B cell (primary cell): ENCODE measurements at regions not wholly inside any gene's neighbourhood (a gene's known extent, or its start where the extent isn't known, plus 50 kb on each side); places are given as distances from the start of the nearest gene placed in this dataset.

Source experiments
- ATAC-seq: fragments of 200-7000 bp; cut with Tn5 transposase; one replicate; pipeline ENCODE4 v1.10.0; 2021; ENCODE audit warnings: low read depth, mild to moderate bottlenecking, moderate number of reproducible peaks, moderate library complexity
- CTCF ChIA-PET: fragments of 350-600 bp; sonication (Branson Sonifier 250); formaldehyde crosslinking; loops from one replicate; lab custom pipeline; 2021; ENCODE audit warnings: antibody characterized with exemption, inconsistent platforms; lab: Charles Lee
- POLR2A ChIA-PET: fragments of 350-600 bp; sonication (Branson Sonifier 250); formaldehyde crosslinking; loops from one replicate; lab custom pipeline; 2021; ENCODE audit warnings: antibody characterized with exemption; lab: Charles Lee
- DNase-seq: peaks from one replicate; pipeline ENCODE4 v3.0.0; 2013
- H2AFZ ChIP-seq: 2 replicates; pipeline ENCODE4 v1.6.1; 2012; ENCODE audit warnings: mild to moderate bottlenecking, low read depth, low read length; ENCODE audit not compliant: insufficient read depth, poor library complexity, severe bottlenecking
- H3K27ac ChIP-seq, 2 donors: 1 replicate in 1 of 2; 2 replicates in 1 of 2; pipeline ENCODE4 v1.5.1; 2012 to 2013; ENCODE audit warnings: low read length in 2 of 2, mild to moderate bottlenecking in 2 of 2, moderate library complexity in 1 of 2
- H3K27me3 ChIP-seq, 4 experiments: fragments of 200-600 bp in 1 of 4; sonication (generic) in 1 of 4; replicated peaks in 1 of 4; 1 replicate in 2 of 4; 2 replicates in 2 of 4; pipeline versions ENCODE4 v1.6.1 to v1.7.0; 2013 to 2016; ENCODE audit warnings: low read length in 3 of 4, mild to moderate bottlenecking in 2 of 4, mixed read lengths in 1 of 4, moderate library complexity in 1 of 4; ENCODE audit not compliant: insufficient read depth in 4 of 4, control insufficient read depth in 3 of 4; ENCODE audit errors: control extremely low read depth in 1 of 4
- H3K36me3 ChIP-seq, 2 experiments: replicated peaks in 1 of 2; 1 replicate in 1 of 2; 2 replicates in 1 of 2; pipeline versions ENCODE4 v1.6.1 to v1.7.1; 2013; ENCODE audit warnings: low read length in 1 of 2; ENCODE audit not compliant: insufficient read depth in 2 of 2, control insufficient read depth in 1 of 2; ENCODE audit errors: control extremely low read depth in 1 of 2, extremely low read depth in 1 of 2
- H3K4me1 ChIP-seq, 2 donors: fragments of 200-600 bp in 1 of 2; sonication (generic) in 1 of 2; 1 replicate in 1 of 2; 2 replicates in 1 of 2; pipeline versions ENCODE4 v1.5.1 to v1.6.1; 2013 to 2017; ENCODE audit warnings: low read length in 2 of 2; ENCODE audit not compliant: control insufficient read depth in 2 of 2, insufficient read depth in 2 of 2
- H3K4me2 ChIP-seq: replicated peaks from 2 replicates; pipeline ENCODE3; 2012; ENCODE audit warnings: mild to moderate bottlenecking, low read depth, low read length; ENCODE audit not compliant: poor library complexity, severe bottlenecking
- H3K4me3 ChIP-seq, 5 experiments: fragments of 200-600 bp in 1 of 5; sonication (generic) in 1 of 5; 1 replicate in 3 of 5; 2 replicates in 2 of 5; pipeline versions ENCODE4 v1.5.1 to v1.7.0; 2011 to 2016; ENCODE audit warnings: low read length in 4 of 5, mild to moderate bottlenecking in 4 of 5, low read depth in 2 of 5, control low read depth in 1 of 5, moderate library complexity in 1 of 5; ENCODE audit not compliant: insufficient read depth in 1 of 5; ENCODE audit errors: control extremely low read depth in 1 of 5, extremely low read depth in 1 of 5
- H3K79me2 ChIP-seq: fragments of 200-600 bp; sonication (generic); one replicate; pipeline ENCODE4 v1.6.0; 2016; ENCODE audit warnings: low read length; ENCODE audit not compliant: control insufficient read depth, insufficient read depth
- H3K9ac ChIP-seq: fragments of 200-600 bp; sonication (generic); 2 replicates; pipeline ENCODE4 v1.6.1; 2017; ENCODE audit warnings: mild to moderate bottlenecking, low read length, moderate library complexity
- H3K9me3 ChIP-seq, 3 donors: one replicate each; pipeline versions ENCODE4 v1.6.1 to v1.7.1; 2013; ENCODE audit warnings: low read length in 2 of 3; ENCODE audit not compliant: control insufficient read depth in 2 of 3, insufficient read depth in 1 of 3; ENCODE audit errors: control extremely low read depth in 1 of 3
- H4K20me1 ChIP-seq: 2 replicates; pipeline ENCODE4 v1.6.0; 2012; ENCODE audit warnings: mild to moderate bottlenecking, low read length; ENCODE audit not compliant: insufficient read depth, control insufficient read depth, poor library complexity, severe bottlenecking
- H3K27ac Mint-ChIP-seq: one replicate; pipeline ENCODE4 v1.8.0; 2021; ENCODE audit warnings: mixed read lengths
- H3K27me3 Mint-ChIP-seq: one replicate; pipeline ENCODE4 v1.8.0; 2021; ENCODE audit warnings: mixed read lengths
- H3K4me1 Mint-ChIP-seq: one replicate; pipeline ENCODE4 v1.8.0; 2021; ENCODE audit warnings: mixed read lengths
- H3K4me3 Mint-ChIP-seq: one replicate; pipeline ENCODE4 v1.8.0; 2021; ENCODE audit warnings: mixed read lengths
- H3K9me3 Mint-ChIP-seq: one replicate; pipeline ENCODE4 v1.8.0; 2022; ENCODE audit warnings: mixed read lengths; ENCODE audit not compliant: insufficient read depth
- EZH2 ChIP-seq: IDR thresholded peaks from 2 replicates; pipeline ENCODE4 v1.6.1; 2012; ENCODE audit warnings: borderline replicate concordance, low read depth, mild to moderate bottlenecking, moderate library complexity, low read length; ENCODE audit not compliant: insufficient read depth, poor library complexity, severe bottlenecking
- WGBS: methylation state at CpG from one replicate; pipeline ENCODE4 v1.1.5; 2013; ENCODE audit warnings: missing lambda C conversion rate; ENCODE audit not compliant: insufficient coverage; 5-methylcytosine and 5-hydroxymethylcytosine counted together
- intact Hi-C: fragments of 100-400 bp; cut with micrococcal nuclease; formaldehyde crosslinking; loops from one replicate; pipeline ENCODE4 v1.10.0; 2022
- TF ChIP-seq, protein P1 (sequence below): fragments of 200-600 bp; IDR thresholded peaks from one replicate; pipeline ENCODE4 v1.8.0; 2022; ENCODE audit warnings: antibody characterized with exemption, mild to moderate bottlenecking

DNA sequence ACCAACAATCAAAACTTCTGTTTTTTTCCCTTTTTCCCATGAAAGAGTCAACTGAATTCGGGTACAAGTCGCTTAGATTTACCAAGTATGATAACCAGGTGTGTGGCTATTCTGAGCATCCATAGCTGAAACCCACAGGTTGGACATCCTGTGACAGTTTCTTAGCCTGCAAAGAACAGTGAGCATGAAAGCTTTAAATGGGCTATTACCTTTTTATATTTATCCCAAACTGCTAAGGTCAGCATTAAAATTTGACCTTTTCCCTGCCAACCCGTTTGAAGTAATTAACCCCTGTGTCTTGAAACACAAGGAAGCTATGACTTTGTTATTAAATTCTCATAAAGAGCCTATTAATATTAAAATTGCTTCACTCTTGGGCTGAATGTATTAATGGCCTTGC, 1065.0 kb upstream of the RBFOX1 start:
- ChIA-PET CTCF (no interaction called here), POLR2A (no interaction called here)
- WGBS = 83% methylated on average over 2 of the region's 3 CpGs
- intact Hi-C loops = no loop called here
- peaks cover 0 to 3% (median 0%) of the 10 kb centered on the region in 3 donors for H3K9me3 ChIP-seq
- H3K36me3 ChIP-seq = no peaks in the 10 kb centered on the region
- H2AFZ ChIP-seq = no peak overlapping the region
- no peaks in the 10 kb centered on the region for H3K4me1 Mint-ChIP-seq
- H3K4me1 ChIP-seq = no peaks in the 10 kb centered on the region
- ATAC-seq (no peak), DNase-seq (no peak)
- no peak overlapping the region for H3K4me3 Mint-ChIP-seq
- H3K79me2 ChIP-seq = no peaks in the 10 kb centered on the region
- H3K27ac ChIP-seq = no peak overlapping the region
- H3K27ac Mint-ChIP-seq = no peak overlapping the region
- H4K20me1 ChIP-seq = no peaks in the 10 kb centered on the region
- H3K27me3 Mint-ChIP-seq = no peaks in the 10 kb centered on the region
- no peak for TF ChIP-seq EZH2
- TF ChIP-seq, protein P1, sequence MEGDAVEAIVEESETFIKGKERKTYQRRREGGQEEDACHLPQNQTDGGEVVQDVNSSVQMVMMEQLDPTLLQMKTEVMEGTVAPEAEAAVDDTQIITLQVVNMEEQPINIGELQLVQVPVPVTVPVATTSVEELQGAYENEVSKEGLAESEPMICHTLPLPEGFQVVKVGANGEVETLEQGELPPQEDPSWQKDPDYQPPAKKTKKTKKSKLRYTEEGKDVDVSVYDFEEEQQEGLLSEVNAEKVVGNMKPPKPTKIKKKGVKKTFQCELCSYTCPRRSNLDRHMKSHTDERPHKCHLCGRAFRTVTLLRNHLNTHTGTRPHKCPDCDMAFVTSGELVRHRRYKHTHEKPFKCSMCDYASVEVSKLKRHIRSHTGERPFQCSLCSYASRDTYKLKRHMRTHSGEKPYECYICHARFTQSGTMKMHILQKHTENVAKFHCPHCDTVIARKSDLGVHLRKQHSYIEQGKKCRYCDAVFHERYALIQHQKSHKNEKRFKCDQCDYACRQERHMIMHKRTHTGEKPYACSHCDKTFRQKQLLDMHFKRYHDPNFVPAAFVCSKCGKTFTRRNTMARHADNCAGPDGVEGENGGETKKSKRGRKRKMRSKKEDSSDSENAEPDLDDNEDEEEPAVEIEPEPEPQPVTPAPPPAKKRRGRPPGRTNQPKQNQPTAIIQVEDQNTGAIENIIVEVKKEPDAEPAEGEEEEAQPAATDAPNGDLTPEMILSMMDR = no peak
- H3K9me3 Mint-ChIP-seq = peaks cover 2% of the 10 kb centered on the region
- H3K4me3 ChIP-seq = no peak overlapping the region
- no peak overlapping the region for H3K9ac ChIP-seq
- H3K27me3 ChIP-seq = no peaks in the 10 kb centered on the region
- no peak overlapping the region for H3K4me2 ChIP-seq

DNA sequence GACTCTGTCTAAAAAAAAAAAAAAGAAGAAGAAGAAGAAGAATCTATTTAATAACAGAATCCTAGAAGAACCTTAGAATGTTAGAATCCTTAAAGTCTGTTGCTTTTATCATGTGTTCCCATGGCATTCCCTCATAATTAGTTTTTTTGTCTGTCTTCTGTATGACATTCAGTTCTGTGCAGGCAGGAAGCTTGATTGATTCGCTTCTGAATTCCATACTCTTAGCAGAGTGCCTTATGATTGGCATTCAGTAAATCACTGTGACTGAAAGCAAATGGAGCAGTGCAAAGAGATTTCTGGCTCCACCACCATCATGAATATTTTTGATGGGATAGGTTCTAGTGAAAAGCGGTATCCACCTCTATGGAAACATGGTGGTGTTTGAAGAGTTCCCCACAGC, 1065.9 kb upstream of the RBFOX1 start:
- Histone ChIP-seq H3K9ac (no peak overlapping the region), H2AFZ (no peak overlapping the region), H3K4me1 (no peaks in the 10 kb centered on the region), H3K4me3 (no peak overlapping the region), H4K20me1 (no peaks in the 10 kb centered on the region), H3K4me2 (no peak overlapping the region), H3K27me3 (no peaks in the 10 kb centered on the region), H3K79me2 (no peaks in the 10 kb centered on the region), H3K36me3 (no peaks in the 10 kb centered on the region), H3K9me3 (peaks cover 0 to 3% (median 0%) of the 10 kb centered on the region in 3 donors), H3K27ac (no peak overlapping the region)
- CTCF ChIA-PET = no interaction called here
- ATAC-seq = no peak
- no peaks in the 10 kb centered on the region for H3K4me1 Mint-ChIP-seq
- H3K4me3 Mint-ChIP-seq = no peak overlapping the region
- intact Hi-C loops = no loop called here
- DNase-seq = no peak
- WGBS = no CpG with 5 or more reads among the region's 2 CpGs
- POLR2A ChIA-PET = no interaction called here
- H3K27me3 Mint-ChIP-seq = no peaks in the 10 kb centered on the region
- H3K9me3 Mint-ChIP-seq = peaks cover 2% of the 10 kb centered on the region
- TF ChIP-seq, protein P1 = no peak
- TF ChIP-seq EZH2 = no peak
- no peak overlapping the region for H3K27ac Mint-ChIP-seq
